BE2C (cell line): ENCODE measurements at regions not wholly inside any gene's neighbourhood (a gene's known extent, or its start where the extent isn't known, plus 50 kb on each side); places are given as distances from the start of the nearest gene placed in this dataset.
A peak's percentile ranks its signal among the peaks of the same experiment; 100 is the strongest.

Experiments
- DNase-seq: peaks from one replicate; pipeline ENCODE4 v3.0.0-alpha.2; 2020
- H3K27me3 ChIP-seq: fragments of 250-450 bp; sonication (Bioruptor Pico); 2 replicates; pipeline ENCODE4 v1.5.1; 2020; ENCODE audit warnings: mild to moderate bottlenecking
- H3K36me3 ChIP-seq: fragments of 250-450 bp; sonication (Bioruptor Pico); 2 replicates; pipeline ENCODE4 v1.5.1; 2020; ENCODE audit warnings: mild to moderate bottlenecking
- H3K4me1 ChIP-seq: fragments of 250-450 bp; sonication (Bioruptor Pico); 2 replicates; pipeline ENCODE4 v1.5.1; 2020
- H3K4me3 ChIP-seq: 2 replicates; pipeline ENCODE4 v1.5.1; 2011; ENCODE audit warnings: low read depth, low read length
- H3K9me3 ChIP-seq: fragments of 250-450 bp; sonication (Bioruptor Pico); 2 replicates; pipeline ENCODE4 v1.5.1; 2020
- CTCF ChIP-seq: IDR thresholded peaks from 2 replicates; pipeline ENCODE4 v1.5.1; 2012; ENCODE audit warnings: mild to moderate bottlenecking, low read depth, low read length

DNA sequence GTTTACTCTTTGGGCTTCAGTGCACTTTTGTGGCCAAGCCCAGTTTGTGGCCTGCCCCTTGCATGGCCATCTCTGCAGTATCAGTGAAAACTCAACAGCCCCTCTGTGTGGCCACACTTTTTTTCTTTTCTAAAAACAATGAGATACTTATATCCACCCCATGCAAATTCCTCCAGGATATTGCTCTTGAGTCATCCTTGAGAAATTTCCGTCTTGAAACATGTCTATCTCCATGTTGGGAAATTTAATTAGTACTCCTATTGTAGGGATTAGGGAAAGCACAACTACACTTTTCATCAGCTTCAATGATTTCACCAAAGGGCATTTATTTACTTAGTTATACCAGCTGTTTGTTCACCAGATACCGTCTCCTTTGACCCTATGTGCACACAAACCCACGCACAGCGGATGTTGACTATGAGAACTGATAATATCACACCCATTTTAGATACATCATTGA is 993.1 kb downstream of the TSN start:
- Histone ChIP-seq H3K36me3 (no peaks in the 10 kb centered on the region), H3K4me3 (no peak overlapping the region), H3K27me3 (no peaks in the 10 kb centered on the region), H3K9me3 (no peaks in the 10 kb centered on the region), H3K4me1 (peaks cover 4% of the 10 kb centered on the region)
- peak; percentile 37 for TF ChIP-seq CTCF
- DNase-seq, result peak; percentile 16

DNA sequence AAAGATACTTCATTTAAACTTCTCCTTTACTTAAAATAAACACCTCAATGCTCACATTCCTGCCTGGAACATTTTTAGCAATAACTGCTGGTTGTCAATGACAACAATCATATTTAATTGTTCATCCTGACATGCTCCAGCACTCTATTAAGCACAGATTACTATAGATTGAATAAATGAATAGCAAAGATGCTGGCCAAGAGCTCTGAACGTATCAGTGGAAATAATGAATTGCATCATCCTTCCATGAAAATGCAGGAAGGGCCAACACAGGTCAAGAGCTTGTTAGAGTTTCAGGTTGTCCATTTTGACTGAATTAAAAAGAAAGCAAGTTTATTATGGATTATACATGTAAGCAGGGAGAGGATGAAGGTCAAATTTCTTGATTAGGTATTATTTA is 994.0 kb downstream of the TSN start:
- H3K4me1 ChIP-seq, result peaks cover 4% of the 10 kb centered on the region
- H3K4me3 ChIP-seq, result no peak overlapping the region; the same call in 1 of the 2 replicates
- H3K27me3 ChIP-seq, result no peaks in the 10 kb centered on the region
- no peaks in the 10 kb centered on the region for H3K9me3 ChIP-seq
- no peak for TF ChIP-seq CTCF
- no peak for DNase-seq
- H3K36me3 ChIP-seq, result no peaks in the 10 kb centered on the region

DNA sequence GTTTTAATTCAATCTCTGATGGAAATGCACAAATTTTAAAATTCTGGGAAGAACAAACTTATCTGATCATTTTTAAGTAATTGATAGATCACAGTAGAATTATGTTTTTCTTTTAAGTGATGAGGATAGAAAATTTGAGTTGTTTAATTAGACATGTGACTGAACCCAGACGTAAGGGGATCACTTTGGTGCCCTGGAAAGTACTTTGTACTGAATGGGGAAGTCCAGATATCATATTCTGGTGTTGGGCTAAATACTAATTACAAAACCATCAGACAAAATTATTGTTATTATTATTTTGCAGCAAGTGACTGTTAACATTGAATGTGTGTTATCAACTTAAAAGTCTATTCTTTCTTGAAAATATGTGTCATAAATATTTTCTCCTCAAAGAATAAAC is 994.6 kb downstream of the TSN start:
- no peaks in the 10 kb centered on the region for H3K9me3 ChIP-seq

GRCh38 chr2:122750808-122751207 is 995.4 kb downstream of the TSN start:
- TF ChIP-seq CTCF, result no peak
- no peak for DNase-seq

More for the DNA sequence above, 994.6 kb downstream of the TSN start:
- no peak for TF ChIP-seq CTCF
- Histone ChIP-seq H3K4me3 (no peak overlapping the region), H3K4me1 (peaks cover 10% of the 10 kb centered on the region), H3K27me3 (no peaks in the 10 kb centered on the region), H3K36me3 (no peaks in the 10 kb centered on the region)
- no peak for DNase-seq

GRCh38 chr2:122753336-122753735 is 997.9 kb downstream of the TSN start:
- Histone ChIP-seq H3K27me3 (no peaks in the 10 kb centered on the region), H3K4me3 (no peak overlapping the region), H3K36me3 (no peaks in the 10 kb centered on the region), H3K9me3 (no peaks in the 10 kb centered on the region), H3K4me1 (peaks cover 13% of the 10 kb centered on the region)
- TF ChIP-seq CTCF, result no peak
- no peak for DNase-seq

More at GRCh38 chr2:122750808-122751207, 995.4 kb downstream of the TSN start:
- Histone ChIP-seq H3K4me3 (no peak overlapping the region), H3K27me3 (no peaks in the 10 kb centered on the region), H3K9me3 (no peaks in the 10 kb centered on the region), H3K4me1 (peaks cover 10% of the 10 kb centered on the region), H3K36me3 (no peaks in the 10 kb centered on the region)

DNA sequence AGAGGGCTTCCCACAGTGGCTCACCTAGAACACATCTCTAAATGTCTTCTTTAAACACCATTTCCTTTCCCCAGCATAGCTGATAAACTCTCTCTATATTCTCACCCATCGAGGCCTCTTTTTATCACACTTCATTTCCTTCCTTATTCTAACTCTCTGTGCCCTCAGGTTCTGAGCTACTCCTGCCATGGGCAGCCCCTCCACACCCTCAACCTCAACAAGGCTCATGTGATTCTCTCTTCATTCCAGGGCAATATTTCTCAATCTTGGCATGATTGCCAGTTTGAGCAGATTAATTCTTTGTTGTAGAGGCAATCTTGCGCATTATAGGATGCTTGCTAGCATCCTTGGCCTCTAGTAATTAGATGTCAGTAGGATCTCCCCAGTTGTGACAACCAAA is 999.1 kb downstream of the TSN start:
- Histone ChIP-seq H3K27me3 (no peaks in the 10 kb centered on the region), H3K9me3 (no peaks in the 10 kb centered on the region), H3K36me3 (no peaks in the 10 kb centered on the region), H3K4me1 (peaks cover 12% of the 10 kb centered on the region), H3K4me3 (no peak overlapping the region)
- no peak for TF ChIP-seq CTCF
- no peak for DNase-seq
